Myocyte (in vitro differentiated cells): ENCODE measurements at regions not wholly inside any gene's neighbourhood (a gene's known extent, or its start where the extent isn't known, plus 50 kb on each side); places are given as distances from the start of the nearest gene placed in this dataset.
"Not testable (repeated sequence)": the region's sequence is repeated elsewhere in the genome, so short reads cannot be mapped to it uniquely, and the experiment has no call there.

Source experiments
- DNase-seq: peaks from one replicate; pipeline ENCODE4 v3.0.0-alpha.2; 2012; ENCODE audit warnings: low read depth

- DNase-seq, result no peak
These were observed 293.3 kb upstream of the RGMA start for GRCh38 chr15:93382200-93382820.

- no peak for DNase-seq
These were observed 289.5 kb upstream of the RGMA start for GRCh38 chr15:93378558-93378957.

GRCh38 chr15:93372865-93373223, 283.8 kb upstream of the RGMA start:
- no peak for DNase-seq

- no peak for DNase-seq
These were observed 283.3 kb upstream of the RGMA start for GRCh38 chr15:93372208-93372864.

GRCh38 chr15:93366387-93367100, 277.5 kb upstream of the RGMA start:
- no peak for DNase-seq

GRCh38 chr15:93362821-93363220, 273.8 kb upstream of the RGMA start:
- DNase-seq, result no peak

- no peak for DNase-seq
These were observed 273.2 kb upstream of the RGMA start for GRCh38 chr15:93362203-93362602.

- no peak for DNase-seq
These were observed 272.7 kb upstream of the RGMA start for GRCh38 chr15:93361703-93362102.

DNA sequence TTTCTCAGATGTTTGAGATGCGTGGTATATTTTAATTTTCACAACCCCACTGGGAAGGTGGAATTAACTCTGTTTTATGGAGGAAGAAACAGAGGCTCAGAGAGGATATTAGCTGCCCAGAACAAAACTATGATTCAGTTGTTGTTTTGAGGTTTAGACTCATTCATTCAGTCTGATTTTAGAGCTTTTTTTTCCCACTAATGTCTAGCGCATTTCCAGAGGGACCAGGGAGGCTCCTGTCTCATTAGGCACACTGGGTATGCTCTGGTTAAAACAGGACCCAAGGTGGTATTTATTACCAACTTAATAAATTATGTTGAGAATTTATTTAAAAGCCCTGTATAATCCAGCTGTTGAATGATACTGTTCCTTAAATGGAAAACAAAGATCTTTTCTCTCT, 272.0 kb upstream of the RGMA start:
- DNase-seq, result no peak

DNA sequence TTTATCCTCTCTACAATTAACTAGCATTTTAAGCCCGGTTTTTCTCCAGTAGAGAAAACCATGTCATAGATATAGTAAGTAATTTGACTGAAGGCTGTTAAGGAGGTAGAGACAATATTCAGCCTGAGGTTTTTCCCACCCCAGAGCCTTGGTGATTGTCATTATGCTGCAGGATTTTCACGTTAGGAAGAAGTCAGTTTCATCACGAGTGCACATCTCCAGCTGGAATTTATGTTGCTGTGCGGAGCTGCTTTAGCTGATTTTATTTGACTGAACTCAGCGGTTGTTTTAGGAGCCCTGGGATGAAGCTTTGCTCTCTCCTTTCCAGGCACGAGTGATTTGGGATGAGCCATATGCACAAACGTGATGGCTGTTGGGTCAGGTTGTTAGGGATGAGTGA, 271.3 kb upstream of the RGMA start:
- no peak for DNase-seq

- DNase-seq, result no peak
These were observed 270.6 kb upstream of the RGMA start for GRCh38 chr15:93359425-93360131.

DNA sequence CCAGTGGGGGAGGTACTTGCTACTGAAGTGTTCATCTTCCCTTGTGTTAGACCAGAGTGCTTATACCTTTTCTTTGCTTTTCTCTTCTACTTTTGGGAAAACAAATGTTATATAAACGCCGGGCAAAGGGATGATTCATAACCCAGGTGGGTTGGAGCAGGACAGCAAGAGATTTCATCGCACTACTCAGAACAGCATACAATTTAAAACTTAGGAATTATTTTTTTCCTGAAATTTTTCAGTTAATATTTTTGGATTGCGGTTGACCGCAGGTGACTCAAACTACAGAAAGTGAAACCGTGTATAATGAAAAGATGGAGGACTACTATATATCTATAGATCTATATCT, 270.0 kb upstream of the RGMA start:
- no peak for DNase-seq

GRCh38 chr15:93358166-93359059, 269.4 kb upstream of the RGMA start:
- DNase-seq, result no peak

- no peak for DNase-seq
These were observed 259.9 kb upstream of the RGMA start for GRCh38 chr15:93348711-93349545.

GRCh38 chr15:93347986-93348385, 259.0 kb upstream of the RGMA start:
- no peak for DNase-seq

DNA sequence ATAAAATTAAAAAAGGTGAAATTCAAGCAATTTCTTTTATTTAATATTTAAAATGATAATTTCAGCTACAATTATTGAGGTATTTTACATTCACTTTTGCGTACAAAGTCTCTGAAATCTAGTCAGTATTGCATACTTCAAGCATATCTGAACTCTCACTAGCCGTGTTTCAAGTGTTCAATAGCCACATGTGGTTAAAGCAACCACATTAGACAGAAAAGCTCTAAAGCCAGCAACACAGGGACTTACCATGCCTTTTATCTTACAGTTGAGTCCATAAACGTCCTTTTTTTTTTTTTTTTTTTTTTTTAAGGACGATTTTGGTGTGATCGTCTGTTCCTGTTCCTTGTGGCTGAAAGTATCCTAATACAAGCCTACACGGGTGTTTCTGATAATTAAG, 257.0 kb upstream of the RGMA start:
- DNase-seq, result no peak

- DNase-seq, result not testable (repeated sequence)
These were observed 254.4 kb upstream of the RGMA start for GRCh38 chr15:93343402-93343801.

DNA sequence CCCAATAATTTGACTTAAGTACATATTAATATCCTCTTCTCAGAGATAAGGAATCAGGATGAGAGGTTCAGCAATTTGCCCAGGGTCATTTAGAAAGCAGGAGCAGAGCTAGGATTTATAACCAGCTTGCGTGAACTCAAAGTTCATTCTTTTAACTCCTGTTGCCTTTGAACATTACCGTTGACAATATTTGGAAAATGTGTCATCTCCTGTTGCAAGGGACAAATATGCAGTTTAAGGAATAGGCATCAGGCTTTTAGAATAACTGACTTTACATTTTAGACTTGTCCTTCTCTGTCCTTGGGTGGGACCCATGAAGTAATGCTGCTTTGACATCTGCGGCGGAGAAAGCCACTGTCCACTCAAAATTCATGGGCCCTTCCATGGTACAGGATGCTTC, 252.2 kb upstream of the RGMA start:
- DNase-seq, result no peak

DNA sequence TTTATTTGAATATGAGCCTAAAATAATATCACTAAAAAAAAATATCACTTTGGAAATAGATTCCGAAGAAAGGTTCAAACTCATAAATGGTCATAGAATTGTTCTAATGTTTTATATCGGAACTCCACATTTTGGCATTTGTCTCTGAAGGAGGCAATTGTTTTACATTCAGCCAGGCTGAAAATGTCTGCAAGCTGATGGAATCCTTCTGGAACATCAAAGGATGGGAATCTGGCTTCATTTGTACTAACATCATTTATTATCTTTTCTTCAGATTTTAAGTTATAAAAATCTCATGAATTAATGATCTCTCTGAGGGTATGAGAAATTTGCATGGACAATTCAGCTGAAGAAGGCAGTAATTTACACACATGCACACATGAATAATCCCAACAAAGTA, 251.4 kb upstream of the RGMA start:
- DNase-seq, result no peak

GRCh38 chr15:93333796-93334195, 244.8 kb upstream of the RGMA start:
- no peak for DNase-seq
